Mucosa of descending colon (tissue), 3 donors: ENCODE measurements at regions not wholly inside any gene's neighbourhood (a gene's known extent, or its start where the extent isn't known, plus 50 kb on each side); places are given as distances from the start of the nearest gene placed in this dataset.
"Not testable (repeated sequence)": the region's sequence is repeated elsewhere in the genome, so short reads cannot be mapped to it uniquely, and the experiment has no call there.

Experiments used
- ATAC-seq: fragments of 200-7000 bp; cut with Tn5 transposase; one replicate; pipeline ENCODE4 v1.9.1; 2020; ENCODE audit warnings: mild to moderate bottlenecking, moderate library complexity
- DNase-seq, 3 donors: peaks; one replicate each; pipeline ENCODE4 v3.0.0-alpha.2; 2020
- H3K36me3 ChIP-seq: fragments of 200-600 bp; one replicate; pipeline ENCODE4 v1.8.0; 2021; ENCODE audit warnings: low read depth, mild to moderate bottlenecking
- H3K4me1 ChIP-seq: fragments of 200-600 bp; one replicate; pipeline ENCODE4 v1.8.0; 2021; ENCODE audit warnings: low read depth, mild to moderate bottlenecking
- H3K4me3 ChIP-seq: fragments of 200-600 bp; one replicate; pipeline ENCODE4 v1.8.0; 2021; ENCODE audit warnings: mild to moderate bottlenecking
- H3K9me3 ChIP-seq: fragments of 200-600 bp; one replicate; pipeline ENCODE4 v1.8.0; 2021; ENCODE audit warnings: mild to moderate bottlenecking
- CTCF ChIP-seq: fragments of 200-600 bp; IDR thresholded peaks from one replicate; pipeline ENCODE4 v1.8.0; 2022; ENCODE audit warnings: antibody characterized with exemption, mild to moderate bottlenecking
- intact Hi-C, 2 donors: fragments of 100-400 bp; cut with DNase I in 1 of 2; cut with micrococcal nuclease in 1 of 2; formaldehyde crosslinking; loops; one replicate each; pipeline versions ENCODE4 v1.11.0 to v1.11.1; 2022; cut with DNase I, micrococcal nuclease
- donor health status: DM: no; HTN: no; CAD: no; lungs with moderate emphysema.
- donor health status: DM: no; HTN: no; CAD: no.
- donor health status: DM: no; HTN: yes; CAD: no.

- TF ChIP-seq CTCF, result no peak
- intact Hi-C loops, result no loop called here
- H3K4me1 ChIP-seq, result no peaks in the 10 kb centered on the region
- H3K4me3 ChIP-seq, result no peak overlapping the region
- H3K9me3 ChIP-seq, result peaks cover 31% of the 10 kb centered on the region
- no peaks in the 10 kb centered on the region for H3K36me3 ChIP-seq
- ATAC-seq (no peak), DNase-seq (no peak)
Observed at GRCh38 chr6:164660781-164661180, 648.6 kb downstream of the C6orf118 start.

- Histone ChIP-seq H3K9me3 (peaks cover 42% of the 10 kb centered on the region), H3K4me3 (no peak overlapping the region), H3K4me1 (no peaks in the 10 kb centered on the region), H3K36me3 (no peaks in the 10 kb centered on the region)
- DNase-seq, result no peak
- intact Hi-C loops, result no loop called here
- no peak for ATAC-seq
- TF ChIP-seq CTCF, result no peak
Observed at GRCh38 chr6:164640956-164641355, 668.4 kb downstream of the C6orf118 start.

GRCh38 chr6:164628302-164628931 is 681.0 kb downstream of the C6orf118 start:
- no peak for TF ChIP-seq CTCF
- no peaks in the 10 kb centered on the region for H3K4me1 ChIP-seq
- no peak for DNase-seq
- no peaks in the 10 kb centered on the region for H3K36me3 ChIP-seq
- intact Hi-C loops, result no loop called here
- ATAC-seq, result no peak
- H3K4me3 ChIP-seq, result no peak overlapping the region
- peaks cover 21% of the 10 kb centered on the region for H3K9me3 ChIP-seq

GRCh38 chr6:164616917-164617524 is 692.4 kb downstream of the C6orf118 start:
- Histone ChIP-seq H3K36me3 (no peaks in the 10 kb centered on the region), H3K4me3 (no peak overlapping the region), H3K9me3 (peaks cover 17% of the 10 kb centered on the region), H3K4me1 (no peaks in the 10 kb centered on the region)
- TF ChIP-seq CTCF, result no peak
- intact Hi-C loops, result no loop called here
- no peak for DNase-seq
- no peak for ATAC-seq

- Histone ChIP-seq H3K9me3 (peaks cover 21% of the 10 kb centered on the region), H3K4me1 (no peaks in the 10 kb centered on the region), H3K4me3 (no peak overlapping the region), H3K36me3 (no peaks in the 10 kb centered on the region)
- DNase-seq (no peak), ATAC-seq (no peak)
- intact Hi-C loops, result no loop called here
- TF ChIP-seq CTCF, result no peak
Observed at GRCh38 chr6:164612751-164613150, 696.7 kb downstream of the C6orf118 start.

- H3K4me1 ChIP-seq, intact Hi-C loops, H3K4me3 ChIP-seq, H3K36me3 ChIP-seq, DNase-seq: not testable (repeated sequence)
- ATAC-seq, result peak; percentile 35
- peaks cover 14% of the 10 kb centered on the region for H3K9me3 ChIP-seq
Observed at GRCh38 chr6:164610859-164611258, 698.5 kb downstream of the C6orf118 start.

- H3K4me1 ChIP-seq, DNase-seq, intact Hi-C loops, H3K36me3 ChIP-seq, ATAC-seq, H3K4me3 ChIP-seq: not testable (repeated sequence)
- peaks cover 21% of the 10 kb centered on the region for H3K9me3 ChIP-seq
Observed at GRCh38 chr6:164602415-164602814, 707.0 kb downstream of the C6orf118 start.
